Stimulated activated naive CD8-positive, alpha-beta T cell treated with anti-CD3 and anti-CD28 coated beads, Interleukin-15, Interleukin-2, amounts not matched to agents 100 ng/mL and 50 ng/mL, for 24 hours (primary cell): ENCODE measurements at regions not wholly inside any gene's neighbourhood (a gene's known extent, or its start where the extent isn't known, plus 50 kb on each side); places are given as distances from the start of the nearest gene placed in this dataset.
"Not testable (repeated sequence)": the region's sequence is repeated elsewhere in the genome, so short reads cannot be mapped to it uniquely, and the experiment has no call there.

Experiments used
- H3K27ac Mint-ChIP-seq: one replicate; pipeline ENCODE4 v1.8.0; 2021; ENCODE audit warnings: mild to moderate bottlenecking, mixed read lengths
- H3K27me3 Mint-ChIP-seq: one replicate; pipeline ENCODE4 v1.8.0; 2021; ENCODE audit warnings: mixed read lengths
- H3K36me3 Mint-ChIP-seq: one replicate; pipeline ENCODE4 v1.8.0; 2021; ENCODE audit warnings: low read depth, mixed read lengths
- H3K4me1 Mint-ChIP-seq: one replicate; pipeline ENCODE4 v1.8.0; 2021; ENCODE audit warnings: low read depth, mixed read lengths
- H3K4me3 Mint-ChIP-seq: one replicate; pipeline ENCODE4 v1.8.0; 2021; ENCODE audit warnings: mild to moderate bottlenecking, mixed read lengths
- H3K9me3 Mint-ChIP-seq: one replicate; pipeline ENCODE4 v1.8.0; 2021; ENCODE audit warnings: mixed read lengths

DNA sequence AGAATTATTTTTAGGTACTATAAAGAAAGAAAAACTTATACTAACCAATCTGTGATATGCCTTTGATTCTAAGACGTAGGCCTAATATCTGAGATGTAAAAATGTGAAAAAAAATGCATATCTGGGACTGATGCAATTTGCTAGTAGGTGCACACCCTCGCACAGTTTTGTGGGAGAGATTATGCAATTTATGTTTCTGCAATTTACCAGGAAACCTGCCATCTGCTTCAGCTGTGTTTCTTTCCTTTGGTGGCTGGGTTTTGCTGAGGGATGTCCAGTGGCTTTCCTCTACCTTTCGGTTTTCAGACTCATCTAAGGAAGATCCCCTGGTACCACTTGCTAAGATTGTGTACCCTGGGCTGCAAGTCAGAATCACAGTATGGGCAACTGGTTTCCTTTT lies 186.9 kb downstream of the ZFP64 start:
- Mint-ChIP-seq H3K9me3 (no peaks in the 10 kb centered on the region), H3K27ac (no peak overlapping the region), H3K4me1 (no peaks in the 10 kb centered on the region), H3K4me3 (no peak overlapping the region), H3K27me3 (peaks cover 29% of the 10 kb centered on the region), H3K36me3 (no peaks in the 10 kb centered on the region)

GRCh38 chr20:52004018-52004417 lies 187.6 kb downstream of the ZFP64 start:
- no peaks in the 10 kb centered on the region for H3K4me1 Mint-ChIP-seq
- H3K27ac Mint-ChIP-seq: no peak overlapping the region
- no peaks in the 10 kb centered on the region for H3K36me3 Mint-ChIP-seq
- no peak overlapping the region for H3K4me3 Mint-ChIP-seq
- H3K9me3 Mint-ChIP-seq: no peaks in the 10 kb centered on the region
- H3K27me3 Mint-ChIP-seq: peaks cover 29% of the 10 kb centered on the region

- Mint-ChIP-seq H3K27ac (no peak overlapping the region), H3K27me3 (peaks cover 29% of the 10 kb centered on the region)
Observed at GRCh38 chr20:52003415-52003814, 188.2 kb downstream of the ZFP64 start.

GRCh38 chr20:52001999-52002666 lies 189.4 kb downstream of the ZFP64 start:
- peaks cover 28% of the 10 kb centered on the region for H3K27me3 Mint-ChIP-seq
- H3K27ac Mint-ChIP-seq: no peak overlapping the region
- no peaks in the 10 kb centered on the region for H3K4me1 Mint-ChIP-seq
- no peak overlapping the region for H3K4me3 Mint-ChIP-seq
- H3K36me3 Mint-ChIP-seq: no peaks in the 10 kb centered on the region
- H3K9me3 Mint-ChIP-seq: no peaks in the 10 kb centered on the region

More at GRCh38 chr20:52003415-52003814, 188.2 kb downstream of the ZFP64 start:
- Mint-ChIP-seq H3K4me1 (no peaks in the 10 kb centered on the region), H3K36me3 (no peaks in the 10 kb centered on the region), H3K4me3 (no peak overlapping the region), H3K9me3 (no peaks in the 10 kb centered on the region)

DNA sequence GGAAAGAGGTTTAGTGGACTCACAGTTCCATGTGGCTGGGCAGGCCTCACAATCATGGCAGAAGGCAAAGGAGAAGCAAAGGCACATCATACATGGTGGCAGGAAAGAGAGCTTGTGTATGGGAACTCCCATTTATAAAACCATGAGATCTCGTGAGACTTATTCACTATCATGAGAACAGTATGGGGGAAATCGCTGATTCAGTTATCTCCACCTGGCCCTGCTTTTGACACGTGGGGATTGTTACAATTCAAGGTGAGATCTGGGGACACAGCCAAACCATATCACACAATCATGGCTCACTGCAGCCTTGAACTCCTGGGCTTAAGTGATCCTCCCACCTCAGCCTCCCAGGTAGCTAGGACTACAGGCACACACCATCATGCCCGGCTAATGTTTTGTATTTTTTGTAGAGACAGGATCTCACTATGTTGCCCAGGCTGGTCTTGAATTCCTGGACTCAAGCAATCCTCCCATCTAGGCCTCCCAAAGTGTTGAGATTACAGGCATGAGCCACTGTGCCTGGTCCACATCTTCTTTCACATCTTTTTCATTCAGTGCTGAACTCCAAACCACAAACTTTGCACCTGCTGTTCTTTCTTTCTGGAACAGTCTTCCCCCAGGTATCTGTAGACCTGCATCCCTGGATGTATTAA lies 194.2 kb downstream of the ZFP64 start:
- H3K36me3 Mint-ChIP-seq, H3K4me3 Mint-ChIP-seq, H3K27ac Mint-ChIP-seq, H3K4me1 Mint-ChIP-seq, H3K9me3 Mint-ChIP-seq: not testable (repeated sequence)
- H3K27me3 Mint-ChIP-seq: peaks cover 12% of the 10 kb centered on the region

- no peaks in the 10 kb centered on the region for H3K36me3 Mint-ChIP-seq
- peaks cover 8% of the 10 kb centered on the region for H3K27me3 Mint-ChIP-seq
- no peak overlapping the region for H3K27ac Mint-ChIP-seq
- H3K4me3 Mint-ChIP-seq: no peak overlapping the region
- no peaks in the 10 kb centered on the region for H3K4me1 Mint-ChIP-seq
- H3K9me3 Mint-ChIP-seq: no peaks in the 10 kb centered on the region
Observed at GRCh38 chr20:51995551-51995951, 193.2 kb upstream of the SALL4 start.

DNA sequence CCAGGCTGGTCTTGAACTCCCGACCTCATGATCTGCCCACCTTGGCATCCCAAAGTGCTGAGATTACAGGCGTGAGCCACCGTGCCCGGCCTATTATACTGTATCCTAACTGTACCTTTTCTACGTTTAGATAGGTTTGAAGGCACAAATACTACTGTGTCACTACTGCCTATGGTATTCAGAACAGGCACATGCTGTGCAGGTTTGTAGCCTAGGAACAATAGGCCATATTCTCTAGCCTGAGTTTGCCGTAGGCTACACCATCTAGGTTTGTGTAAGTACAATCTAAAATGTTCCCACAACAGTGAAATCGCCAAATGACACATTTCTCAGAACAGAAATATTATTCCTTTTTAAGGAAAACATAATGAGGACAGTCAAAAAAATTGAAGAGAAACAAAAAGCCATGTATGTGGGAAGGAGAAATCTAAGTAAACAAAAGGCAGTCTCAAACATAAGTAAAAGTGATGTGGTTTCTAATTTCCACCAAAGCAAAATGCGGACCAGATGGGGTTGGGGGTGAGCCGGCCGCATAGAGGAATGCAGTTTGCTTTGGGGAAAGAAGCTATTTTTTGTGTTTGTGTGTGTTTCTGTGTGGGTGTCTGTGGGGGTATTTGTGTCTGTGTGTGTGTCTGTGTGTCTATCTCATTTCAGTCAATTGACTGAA lies 192.6 kb upstream of the SALL4 start:
- no peaks in the 10 kb centered on the region for H3K4me1 Mint-ChIP-seq
- H3K27me3 Mint-ChIP-seq: peaks cover 8% of the 10 kb centered on the region
- H3K4me3 Mint-ChIP-seq: no peak overlapping the region
- no peak overlapping the region for H3K27ac Mint-ChIP-seq
- no peaks in the 10 kb centered on the region for H3K9me3 Mint-ChIP-seq
- no peaks in the 10 kb centered on the region for H3K36me3 Mint-ChIP-seq

GRCh38 chr20:51987812-51988211 lies 185.5 kb upstream of the SALL4 start:
- no peaks in the 10 kb centered on the region for H3K36me3 Mint-ChIP-seq
- H3K9me3 Mint-ChIP-seq: no peaks in the 10 kb centered on the region
- no peaks in the 10 kb centered on the region for H3K27me3 Mint-ChIP-seq
- no peaks in the 10 kb centered on the region for H3K4me1 Mint-ChIP-seq
- no peak overlapping the region for H3K4me3 Mint-ChIP-seq
- no peak overlapping the region for H3K27ac Mint-ChIP-seq

DNA sequence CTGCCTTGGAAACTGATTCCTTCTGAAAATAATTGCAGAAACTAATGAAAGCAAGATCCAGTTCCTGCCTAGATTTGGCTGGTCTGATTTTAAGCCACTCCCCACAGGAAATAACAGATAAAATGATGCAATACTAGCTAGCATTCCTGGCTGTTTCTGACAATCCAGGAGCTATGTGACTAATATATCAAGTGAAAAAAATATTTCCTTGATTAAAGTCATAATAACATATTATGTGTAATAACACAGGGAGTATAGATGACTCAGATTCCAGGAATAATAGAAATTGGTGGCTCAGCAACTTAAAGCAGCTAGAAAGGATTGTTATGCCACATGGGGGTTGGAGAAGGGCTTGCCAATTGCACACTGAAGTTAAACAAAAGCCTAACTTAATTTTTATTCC lies 182.7 kb upstream of the SALL4 start:
- no peaks in the 10 kb centered on the region for H3K4me1 Mint-ChIP-seq
- H3K36me3 Mint-ChIP-seq: no peaks in the 10 kb centered on the region
- no peaks in the 10 kb centered on the region for H3K9me3 Mint-ChIP-seq
- H3K27ac Mint-ChIP-seq: no peak overlapping the region
- no peak overlapping the region for H3K4me3 Mint-ChIP-seq
- H3K27me3 Mint-ChIP-seq: no peaks in the 10 kb centered on the region

DNA sequence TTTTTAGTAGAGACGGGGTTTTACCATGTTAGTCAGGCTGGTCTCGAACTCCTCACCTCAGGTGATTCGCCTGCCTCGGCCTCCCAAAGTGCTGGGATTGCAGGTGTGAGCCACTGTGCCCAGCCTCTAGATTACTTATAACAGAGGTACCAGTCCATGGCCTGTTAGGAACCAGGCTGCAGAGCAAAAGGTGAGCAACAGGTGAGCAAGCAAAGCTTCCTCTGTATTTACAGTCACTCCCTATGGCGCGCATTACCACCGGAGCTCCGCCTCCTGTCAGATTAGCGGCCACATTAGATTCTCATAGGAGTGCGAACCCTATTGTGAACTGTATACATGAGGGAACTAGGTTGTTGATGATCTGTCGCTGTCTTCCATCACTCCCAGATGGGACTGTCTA lies 178.0 kb upstream of the SALL4 start:
- H3K27ac Mint-ChIP-seq: no peak overlapping the region
- H3K36me3 Mint-ChIP-seq: no peaks in the 10 kb centered on the region
- peaks cover 8% of the 10 kb centered on the region for H3K9me3 Mint-ChIP-seq
- H3K4me3 Mint-ChIP-seq: no peak overlapping the region
- H3K27me3 Mint-ChIP-seq: no peaks in the 10 kb centered on the region
- no peaks in the 10 kb centered on the region for H3K4me1 Mint-ChIP-seq

DNA sequence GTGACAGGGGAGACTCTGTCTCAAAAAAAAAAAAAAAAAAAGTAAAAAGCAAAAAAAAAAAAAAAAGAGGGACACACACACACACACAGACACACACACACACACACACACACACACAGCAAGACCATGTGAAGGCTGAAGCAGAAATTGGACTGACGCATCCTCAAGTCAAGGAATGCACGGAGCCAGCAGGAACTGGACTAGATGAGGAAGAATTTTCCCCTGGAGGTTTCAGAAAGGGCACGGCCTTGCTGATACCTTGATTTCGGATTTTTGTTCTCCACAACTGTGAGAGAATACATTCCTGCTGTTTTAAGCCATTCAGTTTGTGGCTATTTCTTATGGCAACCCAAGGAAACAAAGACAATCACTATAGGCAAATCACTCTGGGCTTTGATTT lies 176.9 kb upstream of the SALL4 start:
- Mint-ChIP-seq H3K9me3 (peaks cover 8% of the 10 kb centered on the region), H3K4me3 (no peak overlapping the region), H3K27ac (no peak overlapping the region), H3K4me1 (no peaks in the 10 kb centered on the region), H3K27me3 (no peaks in the 10 kb centered on the region), H3K36me3 (no peaks in the 10 kb centered on the region)

GRCh38 chr20:51978070-51978501 lies 175.8 kb upstream of the SALL4 start:
- peaks cover 8% of the 10 kb centered on the region for H3K9me3 Mint-ChIP-seq
- H3K27ac Mint-ChIP-seq: no peak overlapping the region

DNA sequence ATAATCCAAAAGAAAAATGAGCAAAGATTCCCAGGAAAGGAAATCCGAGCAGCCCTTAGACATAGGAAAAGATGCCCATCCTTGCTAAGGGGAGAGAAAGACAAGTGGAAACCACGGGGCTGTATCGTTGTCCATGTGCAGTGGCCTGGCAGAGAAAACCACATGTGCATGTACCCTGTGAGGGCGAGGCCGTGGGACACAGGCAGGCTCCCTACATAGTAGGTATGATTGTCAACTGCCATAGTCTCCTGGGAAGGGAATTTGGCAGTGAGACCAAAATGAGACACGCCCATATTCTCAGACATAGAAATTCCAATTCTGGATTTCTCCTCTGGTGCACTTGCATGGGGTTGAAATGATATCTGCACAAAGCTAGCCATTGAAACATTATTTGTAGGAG lies 169.7 kb upstream of the SALL4 start:
- Mint-ChIP-seq H3K9me3 (peaks cover 4% of the 10 kb centered on the region), H3K27me3 (no peaks in the 10 kb centered on the region), H3K36me3 (no peaks in the 10 kb centered on the region), H3K4me1 (no peaks in the 10 kb centered on the region), H3K4me3 (no peak overlapping the region), H3K27ac (no peak overlapping the region)

More at GRCh38 chr20:51978070-51978501, 175.8 kb upstream of the SALL4 start:
- no peaks in the 10 kb centered on the region for H3K4me1 Mint-ChIP-seq
- H3K36me3 Mint-ChIP-seq: no peaks in the 10 kb centered on the region
- H3K4me3 Mint-ChIP-seq: no peak overlapping the region
- no peaks in the 10 kb centered on the region for H3K27me3 Mint-ChIP-seq

GRCh38 chr20:51970858-51971257 lies 168.5 kb upstream of the SALL4 start:
- H3K9me3 Mint-ChIP-seq: no peaks in the 10 kb centered on the region
- no peaks in the 10 kb centered on the region for H3K36me3 Mint-ChIP-seq
- H3K4me3 Mint-ChIP-seq: no peak overlapping the region
- no peaks in the 10 kb centered on the region for H3K27me3 Mint-ChIP-seq
- H3K27ac Mint-ChIP-seq: no peak overlapping the region
- H3K4me1 Mint-ChIP-seq: no peaks in the 10 kb centered on the region

DNA sequence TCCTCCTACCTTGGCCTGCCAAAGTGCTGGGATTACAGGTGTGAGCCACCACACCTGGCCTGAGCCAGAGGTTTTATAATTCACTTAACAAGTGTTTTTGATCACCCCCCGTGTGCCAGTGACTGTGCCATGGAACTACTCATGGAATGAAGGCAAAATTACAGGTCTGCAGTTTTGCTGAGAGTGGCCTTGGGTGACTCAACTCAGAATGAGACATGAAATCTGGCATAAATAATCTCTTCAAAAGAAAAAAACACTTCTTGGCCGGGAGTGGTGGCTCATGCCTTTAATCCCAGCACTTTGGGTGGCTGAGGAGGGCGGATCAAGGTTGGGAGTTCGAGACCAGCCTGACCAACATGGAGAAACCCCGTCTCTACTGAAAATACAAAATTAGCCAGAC lies 166.9 kb upstream of the SALL4 start:
- no peak overlapping the region for H3K27ac Mint-ChIP-seq
- no peaks in the 10 kb centered on the region for H3K27me3 Mint-ChIP-seq
- H3K9me3 Mint-ChIP-seq: no peaks in the 10 kb centered on the region
- no peaks in the 10 kb centered on the region for H3K36me3 Mint-ChIP-seq
- no peak overlapping the region for H3K4me3 Mint-ChIP-seq
- no peaks in the 10 kb centered on the region for H3K4me1 Mint-ChIP-seq
